Cardiac muscle cell (in vitro differentiated cells and primary cell): ENCODE measurements at regions not wholly inside any gene's neighbourhood (a gene's known extent, or its start where the extent isn't known, plus 50 kb on each side); places are given as distances from the start of the nearest gene placed in this dataset.

Experiments used
- DNase-seq, 2 donors: peaks; one replicate each; pipeline versions ENCODE4 v3.0.0 to v3.0.0-alpha.2; 2010 to 2017; ENCODE audit warnings: low read depth in 1 of 2, low spot score in 1 of 2
- H3K27ac ChIP-seq: fragments of 200-600 bp; sonication (generic); 2 replicates; pipeline ENCODE4 v1.5.1; 2016
- H3K27me3 ChIP-seq: fragments of 200-600 bp; sonication (generic); 2 replicates; pipeline ENCODE4 v1.6.0; 2016; ENCODE audit warnings: control low read depth
- H3K36me3 ChIP-seq: fragments of 200-600 bp; sonication (generic); 2 replicates; pipeline ENCODE4 v1.5.1; 2016; ENCODE audit warnings: control low read depth
- H3K4me1 ChIP-seq: fragments of 200-600 bp; sonication (generic); 2 replicates; pipeline ENCODE4 v1.8.1; 2017; ENCODE audit warnings: low read depth, mild to moderate bottlenecking, mixed run types
- H3K4me3 ChIP-seq: fragments of 200-600 bp; sonication (generic); 2 replicates; pipeline ENCODE4 v1.5.1; 2016; ENCODE audit warnings: mild to moderate bottlenecking
- H3K9me3 ChIP-seq: fragments of 200-600 bp; sonication (generic); 2 replicates; pipeline ENCODE4 v1.5.1; 2017; ENCODE audit warnings: low read depth, mild to moderate bottlenecking, control low read depth
- CTCF ChIP-seq: IDR thresholded peaks from 2 replicates; pipeline ENCODE4 v1.5.1; 2012; ENCODE audit warnings: low read depth, mild to moderate bottlenecking, low read length

DNA sequence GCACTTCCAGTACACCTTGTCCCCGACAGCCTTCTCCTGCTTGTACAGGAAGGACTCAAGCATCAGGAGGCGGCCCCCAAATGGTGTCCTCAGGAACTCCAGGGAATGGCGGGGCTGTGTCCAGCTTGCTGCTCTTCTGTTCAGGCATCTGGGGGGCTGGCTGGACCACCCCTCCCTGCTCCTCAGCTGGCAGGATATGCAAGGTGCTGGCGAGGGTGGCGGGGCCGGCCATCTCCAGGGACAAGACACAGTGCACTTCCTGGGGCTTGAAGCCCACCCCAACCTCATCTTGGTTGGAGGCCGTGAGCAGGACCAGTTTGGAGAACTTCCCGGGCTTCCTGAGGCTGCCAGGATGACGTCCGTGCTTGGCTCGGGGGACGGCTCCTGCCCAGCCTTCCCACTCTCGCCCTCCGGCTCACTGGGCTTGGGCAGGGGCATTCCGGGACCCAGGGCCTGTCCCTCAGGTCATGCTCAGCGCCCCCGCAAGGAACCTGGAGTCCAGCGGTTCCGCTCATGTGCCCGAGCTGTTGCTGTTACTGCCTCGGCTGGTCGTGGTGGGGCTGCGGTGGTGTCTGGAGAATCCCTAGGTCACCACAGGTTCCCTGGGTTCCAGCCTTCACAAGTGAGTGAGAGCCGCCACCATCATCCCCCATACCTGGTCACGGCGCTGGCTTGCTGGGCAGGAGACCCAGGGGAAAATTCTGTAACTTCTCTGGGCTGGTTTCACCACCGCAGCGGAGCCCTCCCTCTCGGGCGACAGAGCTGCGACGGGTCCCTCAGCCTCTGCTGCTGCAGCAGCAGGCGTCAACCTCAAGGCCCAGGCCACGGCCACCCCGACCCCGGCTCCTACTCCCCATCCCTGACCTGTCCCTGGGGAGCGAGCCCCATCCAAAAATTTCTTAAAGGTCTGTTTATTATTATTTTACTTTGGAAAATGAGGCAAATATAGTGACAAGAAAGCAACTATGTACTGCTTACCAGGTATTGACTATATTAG is 82.8 kb upstream of the FXR1 start:
- Histone ChIP-seq H3K9me3 (no peaks in the 10 kb centered on the region), H3K36me3 (no peaks in the 10 kb centered on the region), H3K27ac (no peak overlapping the region), H3K4me3 (no peak overlapping the region), H3K4me1 (no peaks in the 10 kb centered on the region), H3K27me3 (no peaks in the 10 kb centered on the region)
- DNase-seq, result no peak
- TF ChIP-seq CTCF, result no peak

- H3K4me1 ChIP-seq, result no peaks in the 10 kb centered on the region
- no peak for TF ChIP-seq CTCF
- no peaks in the 10 kb centered on the region for H3K27me3 ChIP-seq
- H3K27ac ChIP-seq, result no peak overlapping the region
- H3K9me3 ChIP-seq, result no peaks in the 10 kb centered on the region
- H3K4me3 ChIP-seq, result no peak overlapping the region
- no peak for DNase-seq
- H3K36me3 ChIP-seq, result no peaks in the 10 kb centered on the region
Observed at GRCh38 chr3:180835501-180835900, 77.0 kb upstream of the FXR1 start.

GRCh38 chr3:180836766-180837165 is 75.7 kb upstream of the FXR1 start:
- H3K36me3 ChIP-seq, result no peaks in the 10 kb centered on the region
- H3K4me1 ChIP-seq, result no peaks in the 10 kb centered on the region
- H3K27ac ChIP-seq, result no peak overlapping the region
- H3K4me3 ChIP-seq, result no peak overlapping the region
- no peaks in the 10 kb centered on the region for H3K27me3 ChIP-seq
- no peaks in the 10 kb centered on the region for H3K9me3 ChIP-seq
- no peak for DNase-seq
- no peak for TF ChIP-seq CTCF

DNA sequence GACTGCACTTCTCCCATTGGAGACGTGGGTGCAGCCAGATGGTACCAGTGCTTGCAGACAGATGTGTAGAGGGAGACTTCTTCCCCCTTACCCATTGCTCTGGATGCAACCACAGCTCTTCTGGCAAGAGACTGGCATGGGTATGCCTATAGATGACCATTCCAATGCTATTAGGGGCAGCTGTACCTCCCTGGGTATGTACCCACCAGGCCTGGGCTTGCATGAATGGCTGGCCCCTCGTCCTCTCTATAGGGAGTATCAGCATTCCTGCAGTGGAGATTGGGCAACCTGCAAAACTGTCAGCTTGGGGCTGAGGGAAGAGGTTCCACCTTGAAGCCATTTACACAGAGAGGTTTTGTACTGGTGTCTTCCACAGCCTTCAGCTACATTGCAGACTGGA is 57.6 kb upstream of the FXR1 start:
- H3K4me1 ChIP-seq, result no peaks in the 10 kb centered on the region
- TF ChIP-seq CTCF, result no peak
- H3K9me3 ChIP-seq, result no peaks in the 10 kb centered on the region
- no peak overlapping the region for H3K27ac ChIP-seq
- H3K4me3 ChIP-seq, result no peak overlapping the region
- H3K36me3 ChIP-seq, result no peaks in the 10 kb centered on the region
- no peak for DNase-seq
- H3K27me3 ChIP-seq, result no peaks in the 10 kb centered on the region

GRCh38 chr3:180855364-180855763 is 57.1 kb upstream of the FXR1 start:
- H3K27ac ChIP-seq, result no peak overlapping the region
- H3K4me1 ChIP-seq, result no peaks in the 10 kb centered on the region
- H3K27me3 ChIP-seq, result no peaks in the 10 kb centered on the region
- H3K4me3 ChIP-seq, result no peak overlapping the region
- no peak for TF ChIP-seq CTCF
- H3K36me3 ChIP-seq, result no peaks in the 10 kb centered on the region
- DNase-seq, result peak in 1 of 2 donors; percentile 6
- H3K9me3 ChIP-seq, result no peaks in the 10 kb centered on the region
